K562 (cell line): ENCODE measurements at regions not wholly inside any gene's neighbourhood (a gene's known extent, or its start where the extent isn't known, plus 50 kb on each side); places are given as distances from the start of the nearest gene placed in this dataset.

Source experiments
- ATAC-seq: fragments of 200-7000 bp; cut with Tn5 transposase; 3 replicates; pipeline ENCODE4 v1.9.1; 2020; ENCODE audit warnings: moderate library complexity
- BruUV-seq: library from RNA; stranded (reverse); fragments of 400-500 nt; replicated peaks from 2 replicates; lab custom pipeline; 2021; lab: Mats Ljungman, UMichigan
- CTCF ChIA-PET: fragments of 300-600 bp; formaldehyde crosslinking; extraction: SDS; loops from one replicate; lab custom pipeline; 2021; ENCODE audit warnings: low intra/inter-chr PET ratio; lab: Yijun Ruan, JAX
- POLR2A ChIA-PET: fragments of 300-600, 350-650 bp; sonication (Branson Sonifier 250); formaldehyde crosslinking; extraction: SDS; loops from one replicate; lab custom pipeline; 2021; ENCODE audit warnings: antibody characterized with exemption, inconsistent platforms; lab: Yijun Ruan, JAX
- DNase-seq, 4 experiments: peaks; one replicate each; pipeline versions ENCODE4 v3.0.0 to v3.0.0-alpha.2; 2011 to 2018; ENCODE audit warnings: low spot score in 3 of 4, mixed read lengths in 3 of 4; ENCODE audit errors: extremely low read depth in 1 of 4
- FAIRE-seq: peaks from 2 replicates; lab custom pipeline; 2011; peaks lifted over from hg19 to GRCh38; lab: Jason Lieb, UNC
- H2AFZ ChIP-seq: 2 replicates; pipeline ENCODE4 v1.6.0; 2011; ENCODE audit warnings: low read depth, low read length, control low read depth, inconsistent platforms
- H3K27ac ChIP-seq: fragments of 200-600 bp; 3 replicates; pipeline ENCODE4 v1.8.0; 2011; ENCODE audit warnings: low read depth, mild to moderate bottlenecking, control low read depth, inconsistent platforms, low read length, moderate library complexity, mixed read lengths; ENCODE audit errors: extremely low read depth
- H3K27me3 ChIP-seq, 2 experiments: fragments of 300-600 bp in 1 of 2; 2 replicates in 1 of 2; 3 replicates in 1 of 2; pipeline versions ENCODE4 v1.6.0 to v1.8.0; 2011; ENCODE audit warnings: inconsistent platforms in 2 of 2, low read length in 2 of 2, mild to moderate bottlenecking in 1 of 2, mixed read lengths in 1 of 2, moderate library complexity in 1 of 2; ENCODE audit not compliant: control insufficient read depth in 2 of 2, insufficient read depth in 2 of 2
- H3K36me3 ChIP-seq: fragments of 300-600 bp; 3 replicates; pipeline ENCODE4 v1.8.0; 2011; ENCODE audit warnings: mild to moderate bottlenecking, low read length, inconsistent platforms; ENCODE audit not compliant: control insufficient read depth, insufficient read depth
- H3K4me1 ChIP-seq, 2 experiments: fragments of 200-600 bp in 1 of 2; replicated peaks in 1 of 2; 2 replicates in 1 of 2; 3 replicates in 1 of 2; pipeline versions ENCODE4 v1.5.1 to v1.8.0; 2011; ENCODE audit warnings: inconsistent platforms in 2 of 2, low read length in 2 of 2, mild to moderate bottlenecking in 1 of 2, mixed read lengths in 1 of 2, moderate library complexity in 1 of 2; ENCODE audit not compliant: control insufficient read depth in 2 of 2, insufficient read depth in 2 of 2
- H3K4me2 ChIP-seq: 2 replicates; pipeline ENCODE4 v1.6.1; 2011; ENCODE audit warnings: low read length, control low read depth, inconsistent platforms, mixed read lengths; ENCODE audit not compliant: insufficient read depth
- H3K4me3 ChIP-seq: fragments of 200-600 bp; sonication (generic), shearing (Covaris generic); 2 replicates; pipeline ENCODE4 v1.5.1; 2016; ENCODE audit warnings: control low read depth, inconsistent platforms
- H3K79me2 ChIP-seq: fragments of 200-600 bp; 3 replicates; pipeline ENCODE4 v1.8.0; 2011; ENCODE audit warnings: low read length, inconsistent platforms; ENCODE audit not compliant: control insufficient read depth, insufficient read depth
- H3K9ac ChIP-seq, 2 experiments: 2 replicates each; pipeline versions ENCODE4 v1.6.0 to v1.6.1; 2011; ENCODE audit warnings: low read depth in 2 of 2, low read length in 2 of 2, control low read depth in 1 of 2, inconsistent platforms in 1 of 2, mild to moderate bottlenecking in 1 of 2, mixed read lengths in 1 of 2; ENCODE audit not compliant: insufficient read depth in 1 of 2
- H3K9me1 ChIP-seq: one replicate; pipeline ENCODE4 v1.6.0; 2011; ENCODE audit warnings: inconsistent platforms, mild to moderate bottlenecking, low read length, moderate library complexity; ENCODE audit not compliant: control insufficient read depth, insufficient read depth
- H3K9me3 ChIP-seq: replicated peaks from 2 replicates; pipeline ENCODE4 v1.5.1; 2011; ENCODE audit warnings: low read depth, low read length, inconsistent platforms; ENCODE audit not compliant: control insufficient read depth, insufficient read depth
- H4K20me1 ChIP-seq: replicated peaks from 2 replicates; pipeline ENCODE4 v1.6.1; 2011; ENCODE audit warnings: low read length, inconsistent platforms, mixed read lengths; ENCODE audit not compliant: control insufficient read depth, insufficient read depth
- BCOR ChIP-seq: fragments of 450-650 bp; IDR thresholded peaks from 2 replicates; pipeline ENCODE4 v1.6.1; 2016
- FOXP4 ChIP-seq: sonication (generic); formaldehyde crosslinking; IDR thresholded peaks from 2 replicates; pipeline ENCODE4 v1.8.0; 2022; ENCODE audit warnings: mild to moderate bottlenecking, missing genetic modification reagents, borderline replicate concordance
- HDAC3 ChIP-seq: fragments of 450-650 bp; IDR thresholded peaks from 2 replicates; pipeline ENCODE4 v1.6.1; 2018; ENCODE audit warnings: borderline replicate concordance, mild to moderate bottlenecking, moderate library complexity; ENCODE audit not compliant: partially characterized antibody
- SMAD3 ChIP-seq: fragments of 450-650 bp; formaldehyde crosslinking; conservative IDR thresholded peaks from 2 replicates; pipeline ENCODE4 v1.4.0; 2020; ENCODE audit warnings: mild to moderate bottlenecking
- SMARCE1 ChIP-seq: fragments of 450-650 bp; IDR thresholded peaks from 2 replicates; pipeline ENCODE4 v1.7.1; 2016; ENCODE audit warnings: mild to moderate bottlenecking
- SP2 ChIP-seq: IDR thresholded peaks from 2 replicates; pipeline ENCODE4 v1.6.1; 2011; ENCODE audit warnings: mild to moderate bottlenecking, low read depth, low read length, moderate library complexity; ENCODE audit not compliant: poor library complexity, severe bottlenecking; ENCODE audit errors: extremely low read depth
- ZBTB2 ChIP-seq: fragments of 450-650 bp; IDR thresholded peaks from 2 replicates; pipeline ENCODE4 v1.6.1; 2016; ENCODE audit warnings: antibody characterized with exemption
- ZBTB5 ChIP-seq: fragments of 450-650 bp; IDR thresholded peaks from 2 replicates; pipeline ENCODE4 v1.6.1; 2017; ENCODE audit warnings: antibody characterized with exemption
- ZNF398 ChIP-seq: fragments of 250-450 bp; sonication (Bioruptor Pico); IDR thresholded peaks from 2 replicates; pipeline ENCODE4 v1.8.0; 2021; ENCODE audit warnings: moderate library complexity, mild to moderate bottlenecking, inconsistent platforms
- ZNF740 ChIP-seq, 3 experiments: fragments of 200-800 bp in 1 of 3; sonication (Bioruptor generic) in 1 of 3; sonication (generic) in 1 of 3; formaldehyde crosslinking in 1 of 3; IDR thresholded peaks; 2 replicates each; pipeline versions ENCODE4 v1.6.1 to v1.8.0; 2016 to 2022; ENCODE audit warnings: mild to moderate bottlenecking in 2 of 3, missing compliant biosample characterization in 2 of 3, missing genetic modification characterization in 2 of 3, missing genetic modification reagents in 1 of 3
- ZZZ3 ChIP-seq: fragments of 450-650 bp; IDR thresholded peaks from 2 replicates; pipeline ENCODE4 v1.6.1; 2016; ENCODE audit warnings: antibody characterized with exemption, mild to moderate bottlenecking, moderate library complexity
- WGBS: fragments of 100-300 bp; shearing (Covaris generic); methylation state at CpG from one replicate; pipeline ENCODE4 v1.1.6; 2016; ENCODE audit warnings: low coverage, mixed read lengths; ENCODE audit not compliant: insufficient coverage; ENCODE audit errors: missing lambda C conversion rate; 5-methylcytosine and 5-hydroxymethylcytosine counted together
- in situ Hi-C: fragments of 300-500 bp; cut with MboI; formaldehyde crosslinking; loops from 4 replicates; pipeline ENCODE4 v1.15.0; 2018; ENCODE audit warnings: inconsistent platforms, mixed read lengths
- intact Hi-C: fragments of 100-400 bp; cut with micrococcal nuclease; formaldehyde crosslinking; loops from 2 replicates; pipeline ENCODE4 v1.14.2; 2022

GRCh38 chr10:113967126-113967525 is 76.5 kb upstream of the ADRB1 start:
- Histone ChIP-seq H3K9ac (no peak overlapping the region), H3K27me3 (peaks cover 10 to 15% of the 10 kb centered on the region in 2 experiments; a peak in 3 of 5 replicates), H3K9me1 (no peaks in the 10 kb centered on the region), H3K36me3 (no peaks in the 10 kb centered on the region), H3K27ac (no peak overlapping the region), H3K4me1 (no peaks in the 10 kb centered on the region), H3K79me2 (no peaks in the 10 kb centered on the region), H3K9me3 (no peaks in the 10 kb centered on the region), H2AFZ (no peak overlapping the region), H4K20me1 (no peaks in the 10 kb centered on the region), H3K4me2 (no peak overlapping the region), H3K4me3 (no peak overlapping the region)
- DNase-seq (no peak), ATAC-seq (no peak), FAIRE-seq (no peak)
- in situ Hi-C loops (no loop called here), intact Hi-C loops (no loop called here)
- BruUV-seq = no TSS peak
- WGBS = 1% methylated on average over 7 of the region's 7 CpGs
- ChIA-PET POLR2A (interaction anchor here (1.1 kb wide), 1 partner anchor 28 kb away, joined by 3 read pairs; no protein-coding TSS in a partner anchor), CTCF (no interaction called here)
- TF ChIP-seq SMAD3 (CRISPR knock-in tag) (no peak), ZBTB2 (no peak), BCOR (no peak), ZNF398 (CRISPR knock-in tag) (no peak), SP2 (no peak), SMARCE1 (no peak), ZBTB5 (no peak), FOXP4 (CRISPR knock-in tag) (no peak), ZZZ3 (no peak), ZNF740 (CRISPR knock-in tag; IDR thresholded peaks at IDR 0.05) (no peak), ZNF740 (tag; IDR thresholded peaks at IDR 0.05) (no peak), HDAC3 (no peak)
- TF ChIP-seq, all 486 proteins: peak for 0
